ENCODE measurements at regions not wholly inside any gene's neighbourhood (a gene's known extent, or its start where the extent isn't known, plus 50 kb on each side); places are given as distances from the start of the nearest gene placed in this dataset.

- no peak for DNase-seq (ENCODE audit: low read depth)
These were observed 380.0 kb downstream of the HHIPL2 start for GRCh38 chr1:222167896-222168295.

- DNase-seq (ENCODE audit: low read depth) = no peak
These were observed 380.8 kb downstream of the HHIPL2 start for GRCh38 chr1:222167111-222167510.

DNA sequence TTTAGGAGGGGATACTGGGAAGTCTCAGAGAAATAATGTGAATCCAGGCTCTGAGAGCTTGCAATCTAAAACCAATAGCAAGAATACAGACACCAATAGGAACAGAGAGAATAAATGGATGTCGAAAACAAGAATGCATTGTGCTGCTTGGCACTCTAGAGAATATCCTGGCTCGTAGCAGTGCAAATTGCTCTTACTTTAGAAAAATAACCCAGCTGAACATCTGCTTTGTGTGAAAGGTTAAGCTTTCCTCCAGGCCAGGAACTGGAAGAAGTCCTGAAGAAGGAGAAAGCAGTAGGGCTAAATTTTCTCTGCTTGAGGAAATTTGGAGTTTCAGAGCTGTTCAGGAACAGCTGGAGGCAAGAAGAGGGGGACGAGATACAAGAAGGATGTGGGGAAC lies 382.3 kb downstream of the HHIPL2 start:
- no peak for DNase-seq (ENCODE audit: low read depth)

GRCh38 chr1:222163895-222164294 lies 384.0 kb downstream of the HHIPL2 start:
- DNase-seq (ENCODE audit: low read depth) = no peak

GRCh38 chr1:222161676-222162075 lies 386.2 kb downstream of the HHIPL2 start:
- DNase-seq (ENCODE audit: low read depth) = no peak

GRCh38 chr1:222157612-222158011 lies 390.3 kb downstream of the HHIPL2 start:
- DNase-seq (ENCODE audit: low read depth) = no peak

GRCh38 chr1:222140206-222140605 lies 398.3 kb upstream of the DUSP10 start:
- no peak for DNase-seq (ENCODE audit: low read depth)

DNA sequence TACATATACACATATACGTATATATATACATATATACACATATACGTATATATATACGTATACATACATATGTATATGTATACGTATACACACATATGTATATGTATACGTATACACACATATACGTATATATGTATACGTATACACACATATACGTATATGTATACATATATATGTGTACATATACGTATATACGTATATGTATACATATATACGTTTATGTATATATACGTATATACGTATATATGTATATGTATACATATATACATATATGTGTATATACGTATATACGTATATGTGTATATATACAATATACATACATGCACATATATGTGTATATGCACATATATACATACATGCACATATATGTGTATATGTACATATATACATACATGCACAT lies 396.2 kb upstream of the DUSP10 start:
- no peak for DNase-seq (ENCODE audit: low read depth)

DNA sequence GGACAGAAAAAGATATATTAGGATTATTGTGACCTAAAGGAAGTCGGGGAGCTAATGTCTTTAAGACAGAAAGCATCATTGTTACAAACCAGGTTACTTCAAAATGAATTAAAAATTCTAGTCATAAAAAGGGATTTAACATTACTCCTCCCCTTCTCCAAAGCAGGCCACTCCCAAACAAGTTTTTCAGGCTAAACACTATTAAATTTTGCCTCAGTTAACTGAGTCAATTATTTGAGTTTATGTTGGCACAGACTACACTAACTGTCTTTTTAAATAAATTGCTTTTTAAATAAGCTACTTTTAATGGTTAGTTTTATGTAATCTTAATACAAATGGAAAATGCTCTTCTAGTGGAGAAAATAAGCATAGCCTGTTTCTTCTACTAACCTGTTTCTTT lies 395.0 kb upstream of the DUSP10 start:
- no peak for DNase-seq (ENCODE audit: low read depth)

GRCh38 chr1:222129041-222129440 lies 387.2 kb upstream of the DUSP10 start:
- no peak for DNase-seq (ENCODE audit: low read depth)

DNA sequence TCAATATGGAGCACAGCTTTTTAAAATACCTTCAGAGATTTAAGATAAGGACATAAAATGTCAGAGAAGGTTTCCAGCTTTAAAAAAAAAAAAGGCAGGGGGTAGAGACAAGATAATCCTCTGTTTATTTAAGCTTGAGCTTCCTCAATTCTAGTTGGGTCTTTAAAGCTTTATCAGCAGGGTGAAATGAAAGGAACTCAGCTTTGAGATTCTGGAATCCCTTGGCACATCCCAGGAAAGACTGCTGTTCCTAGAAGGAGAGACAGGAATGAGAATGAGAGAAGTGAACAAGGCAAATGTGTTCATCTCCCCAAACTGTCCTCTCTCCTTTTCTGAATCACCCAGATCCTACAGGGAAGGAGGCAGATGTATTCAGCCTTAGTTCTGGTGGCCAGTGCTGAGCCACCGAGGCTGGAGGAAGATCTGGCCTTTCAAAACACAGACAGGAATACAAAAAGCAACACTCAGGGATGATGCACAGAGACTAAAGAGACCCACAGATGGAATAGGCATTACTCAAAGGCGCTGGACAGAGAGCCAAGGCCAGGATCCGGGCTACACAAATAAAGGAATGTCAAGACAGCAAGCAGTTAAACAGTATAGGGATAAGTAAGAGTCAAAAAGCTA lies 385.8 kb upstream of the DUSP10 start:
- DNase-seq (ENCODE audit: low read depth) = no peak

DNA sequence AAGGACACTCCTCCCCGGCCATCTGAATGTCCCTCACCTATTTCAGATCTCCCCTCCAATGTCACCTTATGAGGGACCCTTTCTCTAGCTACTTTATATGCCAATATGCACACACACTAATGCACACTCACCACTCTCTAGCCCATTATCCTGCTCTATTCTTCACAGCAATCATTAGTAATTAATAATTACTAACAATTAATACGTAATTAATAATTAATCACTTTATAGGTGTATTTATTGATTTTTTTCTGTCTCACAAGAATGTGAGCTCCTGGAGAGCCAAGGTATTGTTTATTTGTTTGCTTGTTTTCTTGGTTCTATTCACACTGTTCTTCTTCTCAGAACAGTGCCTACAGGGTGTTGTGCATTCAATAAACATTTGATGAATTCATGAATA lies 385.2 kb upstream of the DUSP10 start:
- no peak for DNase-seq (ENCODE audit: low read depth)

- no peak for DNase-seq (ENCODE audit: low read depth)
These were observed 384.2 kb upstream of the DUSP10 start for GRCh38 chr1:222126052-222126451.

- DNase-seq (ENCODE audit: low read depth) = no peak
These were observed 382.7 kb upstream of the DUSP10 start for GRCh38 chr1:222124602-222125001.

GRCh38 chr1:222123111-222123510 lies 381.2 kb upstream of the DUSP10 start:
- DNase-seq (ENCODE audit: low read depth) = no peak

DNA sequence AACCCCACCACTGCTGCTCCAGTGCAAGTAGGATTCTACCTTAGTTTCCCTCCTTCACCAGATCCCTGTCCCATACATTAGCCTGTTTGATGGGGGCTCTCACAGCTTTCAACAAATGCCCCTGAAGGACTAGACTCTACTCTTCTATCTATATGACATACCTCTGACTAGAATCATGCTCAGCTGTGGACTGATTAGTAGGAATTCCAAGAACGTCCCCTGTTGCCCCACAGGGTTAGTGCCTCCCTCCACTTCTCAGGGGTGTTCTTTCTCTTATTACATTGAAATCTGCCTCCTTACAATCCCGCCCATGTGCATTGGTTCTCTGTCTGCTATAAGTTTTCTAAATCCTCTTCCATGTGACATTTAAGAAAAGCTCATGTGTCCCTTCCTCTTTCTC lies 375.9 kb upstream of the DUSP10 start:
- DNase-seq (ENCODE audit: low read depth) = no peak

DNA sequence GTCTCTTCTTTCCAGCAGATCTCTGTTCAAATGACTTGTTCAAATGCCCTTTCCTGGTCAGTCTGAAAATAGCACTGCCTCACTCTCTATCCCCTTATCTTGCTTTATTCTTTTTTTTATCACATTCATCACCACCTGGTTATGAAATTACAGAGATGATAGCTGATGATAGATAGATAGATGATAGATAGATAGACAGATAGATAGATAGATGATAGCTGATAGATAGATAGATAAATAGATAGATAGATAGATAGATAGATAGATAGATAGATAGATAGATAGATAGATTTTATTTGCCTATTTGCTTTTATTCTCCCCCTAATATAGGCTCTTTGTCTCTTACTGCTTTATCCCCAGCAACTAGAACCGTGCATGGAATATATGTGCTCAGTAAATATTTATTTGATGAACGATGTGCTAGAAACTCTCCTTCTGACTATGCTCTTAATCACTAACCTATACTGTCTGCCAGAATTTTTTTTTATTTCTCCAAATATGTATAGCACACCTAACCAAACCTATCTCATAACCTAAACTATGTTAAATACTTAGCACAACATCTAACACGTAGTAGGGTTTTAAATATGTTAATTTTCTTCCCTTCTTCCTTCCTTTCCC lies 372.8 kb upstream of the DUSP10 start:
- DNase-seq (ENCODE audit: low read depth) = no peak

GRCh38 chr1:222109836-222110235 lies 367.9 kb upstream of the DUSP10 start:
- no peak for DNase-seq (ENCODE audit: low read depth)

DNA sequence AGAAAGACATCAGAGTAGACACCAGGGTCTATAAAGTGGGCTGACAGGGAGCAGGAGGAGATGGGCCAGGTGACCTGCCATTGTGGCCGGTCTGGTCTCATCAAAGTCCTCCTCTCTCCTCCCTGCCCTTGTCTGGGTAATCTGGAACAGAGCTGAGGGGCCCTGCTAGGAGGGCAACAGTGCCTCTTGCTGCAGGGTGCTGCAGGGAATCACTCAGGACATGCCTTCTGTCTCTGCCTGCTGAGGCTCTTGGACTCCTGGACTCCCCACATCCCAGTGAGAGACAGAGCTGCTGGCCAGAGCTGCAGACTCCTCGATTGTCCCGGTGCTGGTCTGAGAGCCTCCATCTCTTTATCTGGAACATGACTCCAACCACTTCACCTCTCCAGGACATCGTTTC lies 366.1 kb upstream of the DUSP10 start:
- no peak for DNase-seq (ENCODE audit: low read depth)

DNA sequence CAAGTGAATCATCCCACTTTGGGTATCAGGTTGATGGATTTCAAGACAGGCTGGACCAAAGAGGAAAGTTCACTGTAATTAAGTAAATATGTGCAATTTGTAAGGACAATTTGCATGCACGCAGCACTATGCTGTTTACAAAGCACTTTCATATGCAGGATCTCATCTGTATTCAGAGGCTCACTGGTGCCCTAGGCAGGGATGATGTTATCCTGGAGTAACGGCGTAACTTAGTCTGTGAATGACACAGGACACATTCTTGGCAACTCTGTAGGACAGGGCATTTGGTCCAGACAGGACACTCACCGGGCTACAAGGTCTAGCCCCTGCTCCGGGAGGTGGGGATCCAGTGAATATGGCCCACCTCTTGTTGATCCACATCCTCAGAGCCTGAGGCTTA lies 365.4 kb upstream of the DUSP10 start:
- DNase-seq (ENCODE audit: low read depth) = no peak

DNA sequence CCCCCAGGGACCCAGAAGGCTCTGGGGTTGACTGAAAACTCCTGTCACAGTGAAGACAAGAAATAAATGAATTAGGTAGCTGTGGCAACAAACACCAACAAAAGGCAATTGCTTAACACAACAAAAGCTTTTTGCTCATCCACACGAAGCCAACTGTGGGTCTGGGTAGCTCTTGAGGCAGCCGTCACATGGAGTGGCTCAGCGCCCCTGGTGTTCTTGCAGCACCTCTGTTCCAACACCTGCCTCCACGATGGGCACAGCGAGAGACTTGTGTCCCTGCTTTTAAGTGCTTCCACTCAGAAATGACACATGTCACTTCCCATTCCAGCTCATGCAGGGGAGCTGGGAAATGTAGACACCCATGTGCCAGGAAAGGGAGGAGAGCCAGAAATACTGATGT lies 364.5 kb upstream of the DUSP10 start:
- no peak for DNase-seq (ENCODE audit: low read depth)

DNA sequence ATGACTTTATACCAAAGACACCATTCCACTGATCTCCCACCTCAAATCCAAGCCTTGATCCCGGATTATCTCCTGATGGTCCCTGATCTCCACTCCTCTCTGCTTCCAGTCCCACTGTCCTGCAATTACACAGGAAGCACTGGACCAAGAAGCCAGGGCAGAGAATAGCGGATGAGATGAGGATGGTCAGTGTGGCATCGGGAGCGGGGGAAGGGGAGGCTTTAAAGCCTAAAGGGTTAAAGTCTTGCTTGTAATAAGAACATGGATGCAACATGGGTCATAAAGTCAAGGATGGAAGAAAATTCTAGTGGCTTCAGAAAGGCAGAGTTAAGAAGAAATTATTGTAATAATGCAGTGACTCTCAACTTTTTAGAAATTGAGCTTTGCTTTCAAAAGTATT lies 364.0 kb upstream of the DUSP10 start:
- DNase-seq (ENCODE audit: low read depth) = no peak

GRCh38 chr1:222105393-222105737 lies 363.5 kb upstream of the DUSP10 start:
- DNase-seq (ENCODE audit: low read depth) = no peak

- DNase-seq (ENCODE audit: low read depth) = no peak
These were observed 363.0 kb upstream of the DUSP10 start for GRCh38 chr1:222104694-222105392.
